Memory B cell (primary cell): ENCODE measurements at regions not wholly inside any gene's neighbourhood (a gene's known extent, or its start where the extent isn't known, plus 50 kb on each side); places are given as distances from the start of the nearest gene placed in this dataset.
"Not testable (repeated sequence)": the region's sequence is repeated elsewhere in the genome, so short reads cannot be mapped to it uniquely, and the experiment has no call there.

Source experiments
- ATAC-seq: fragments of 150-1000 bp; cut with Tn5 transposase; 2 replicates; pipeline ENCODE4 v1.10.0; 2021; ENCODE audit warnings: low read depth, mild to moderate bottlenecking, moderate library complexity
- DNase-seq, 2 donors: peaks; one replicate each; pipeline ENCODE4 v3.0.0; 2022; ENCODE audit warnings: low spot score in 2 of 2
- H3K27ac Mint-ChIP-seq: one replicate; pipeline ENCODE4 v1.8.0; 2022; ENCODE audit warnings: mild to moderate bottlenecking, moderate library complexity, mixed read lengths
- H3K27me3 Mint-ChIP-seq: one replicate; pipeline ENCODE4 v1.8.0; 2022; ENCODE audit warnings: mixed read lengths
- H3K36me3 Mint-ChIP-seq: one replicate; pipeline ENCODE4 v1.8.0; 2022; ENCODE audit warnings: mild to moderate bottlenecking, mixed read lengths
- H3K4me1 Mint-ChIP-seq: one replicate; pipeline ENCODE4 v1.8.0; 2022; ENCODE audit warnings: mixed read lengths
- H3K4me3 Mint-ChIP-seq: one replicate; pipeline ENCODE4 v1.8.0; 2022; ENCODE audit warnings: mild to moderate bottlenecking, moderate library complexity, mixed read lengths
- H3K9me3 Mint-ChIP-seq: one replicate; pipeline ENCODE4 v1.8.0; 2022; ENCODE audit warnings: mixed read lengths

DNA sequence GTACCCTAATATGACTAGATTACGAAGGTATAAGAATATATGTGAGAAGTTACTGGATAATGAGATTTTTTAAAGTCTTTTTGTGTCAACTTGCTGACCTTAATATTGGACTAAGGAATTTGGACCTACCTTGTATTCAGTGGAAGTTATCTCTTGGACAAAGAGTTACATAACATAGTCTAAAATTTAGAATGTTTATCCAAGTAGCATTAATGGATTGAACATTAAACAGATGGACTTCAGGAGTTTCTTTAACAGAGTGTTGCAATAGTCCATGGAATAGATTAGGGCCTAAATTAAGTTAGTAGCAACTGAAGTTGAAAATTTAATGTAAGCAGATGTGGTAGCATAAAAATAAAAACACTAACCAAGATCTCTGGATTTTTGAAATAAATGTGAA is 266.4 kb downstream of the PYDC2 start:
- no peaks in the 10 kb centered on the region for H3K9me3 Mint-ChIP-seq

DNA sequence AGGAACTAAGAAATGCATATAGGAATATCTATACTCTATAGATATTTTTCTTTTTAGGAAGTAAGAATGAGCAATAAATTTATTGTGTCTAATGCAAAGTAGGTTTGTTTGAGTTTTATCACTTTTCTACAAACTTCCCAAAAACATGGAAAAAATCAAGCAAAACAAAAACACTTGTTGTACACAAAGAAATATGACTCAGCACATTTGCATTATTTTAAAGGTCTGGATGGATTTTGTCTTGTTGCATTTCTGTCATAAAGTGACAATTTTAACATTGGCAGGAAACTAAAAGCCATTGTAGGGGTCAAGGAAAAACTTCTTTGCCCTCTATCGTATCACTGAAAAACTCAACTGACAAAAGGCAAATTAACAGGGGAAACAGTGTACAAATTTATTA is 267.2 kb downstream of the PYDC2 start:
- no peak for DNase-seq
- Mint-ChIP-seq H3K27ac (no peak overlapping the region), H3K27me3 (no peaks in the 10 kb centered on the region)

More for the DNA sequence above, 266.4 kb downstream of the PYDC2 start:
- ATAC-seq (no peak), DNase-seq (no peak)
- no peaks in the 10 kb centered on the region for H3K36me3 Mint-ChIP-seq
- no peak overlapping the region for H3K4me3 Mint-ChIP-seq
- H3K27me3 Mint-ChIP-seq = no peaks in the 10 kb centered on the region
- H3K27ac Mint-ChIP-seq = no peak overlapping the region
- H3K4me1 Mint-ChIP-seq = no peaks in the 10 kb centered on the region

DNA sequence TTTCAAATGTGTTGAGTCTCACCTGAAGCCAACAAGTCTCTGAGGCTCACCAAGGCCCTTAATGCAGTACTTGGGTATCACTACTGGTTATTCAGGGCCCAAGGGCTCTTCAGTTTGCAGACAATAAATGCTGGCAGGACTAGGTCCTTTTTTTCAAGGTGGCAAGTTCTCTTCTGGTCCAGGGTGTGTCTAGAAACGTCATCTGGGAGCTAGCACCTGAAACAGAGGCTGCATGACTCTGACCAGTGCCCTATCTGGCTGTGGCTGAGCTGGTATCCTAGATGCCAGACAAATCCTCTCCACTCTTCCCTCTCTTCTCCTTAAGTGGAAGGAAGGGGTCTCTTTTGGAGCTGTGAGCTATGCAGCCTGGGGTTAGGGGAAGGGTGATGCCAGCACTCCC is 276.8 kb downstream of the PYDC2 start:
- Mint-ChIP-seq H3K36me3 (no peaks in the 10 kb centered on the region), H3K9me3 (peaks cover 3% of the 10 kb centered on the region), H3K4me3 (no peak overlapping the region), H3K27ac (no peak overlapping the region), H3K27me3 (no peaks in the 10 kb centered on the region), H3K4me1 (no peaks in the 10 kb centered on the region)
- DNase-seq (no peak), ATAC-seq (no peak)

More for the DNA sequence above, 267.2 kb downstream of the PYDC2 start:
- H3K4me1 Mint-ChIP-seq = no peaks in the 10 kb centered on the region
- ATAC-seq = no peak
- H3K36me3 Mint-ChIP-seq = no peaks in the 10 kb centered on the region
- H3K4me3 Mint-ChIP-seq = no peak overlapping the region
- no peaks in the 10 kb centered on the region for H3K9me3 Mint-ChIP-seq

DNA sequence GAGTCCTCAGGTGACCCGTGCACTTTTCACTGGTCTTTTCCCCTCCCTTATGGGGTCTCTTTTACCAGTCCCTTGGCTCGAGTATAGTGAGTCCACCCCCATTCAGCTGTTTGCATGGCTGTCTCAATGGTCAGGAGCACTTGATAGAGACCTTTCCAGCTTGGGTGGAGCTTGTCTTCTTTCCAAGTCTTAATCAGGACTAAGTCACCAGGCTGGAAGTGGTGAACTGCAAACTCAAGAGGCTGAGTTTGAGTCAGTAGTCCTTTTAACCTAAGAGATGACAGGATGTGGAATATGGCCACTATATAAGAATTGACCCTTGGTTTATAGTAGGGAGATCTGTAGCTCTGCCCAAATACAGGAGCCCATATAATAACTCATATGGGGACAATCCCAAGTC is 279.7 kb downstream of the PYDC2 start:
- H3K27ac Mint-ChIP-seq = no peak overlapping the region
- H3K4me3 Mint-ChIP-seq = no peak overlapping the region
- peaks cover 2% of the 10 kb centered on the region for H3K27me3 Mint-ChIP-seq
- DNase-seq (no peak), ATAC-seq (no peak)
- H3K4me1 Mint-ChIP-seq = no peaks in the 10 kb centered on the region
- H3K36me3 Mint-ChIP-seq = no peaks in the 10 kb centered on the region
- peaks cover 3% of the 10 kb centered on the region for H3K9me3 Mint-ChIP-seq

DNA sequence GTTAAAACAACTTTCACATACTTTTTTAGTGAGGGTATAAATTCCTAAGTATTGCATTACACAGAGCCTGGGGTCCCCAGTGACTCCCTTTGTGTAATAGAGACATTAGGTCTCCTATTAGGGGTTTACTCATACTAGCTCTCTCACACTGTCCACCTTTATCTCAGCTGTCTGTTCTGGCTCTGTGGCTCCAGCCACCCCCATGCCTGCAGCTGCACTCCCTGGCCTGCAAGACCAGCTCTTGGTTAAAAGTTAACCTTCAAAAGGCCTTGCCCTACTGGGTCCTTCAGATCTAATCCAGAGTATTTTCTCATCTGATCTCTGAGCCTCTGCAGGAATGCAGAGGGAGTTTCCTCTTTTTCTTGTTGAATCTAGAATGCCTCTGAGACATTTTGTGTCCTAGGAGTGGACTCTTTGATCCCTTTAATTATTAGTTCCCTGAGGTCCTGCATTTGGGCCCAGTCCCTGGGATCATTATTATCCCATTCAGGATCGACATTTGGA is 280.9 kb downstream of the PYDC2 start:
- H3K27me3 Mint-ChIP-seq, H3K9me3 Mint-ChIP-seq, H3K4me3 Mint-ChIP-seq, H3K4me1 Mint-ChIP-seq, H3K27ac Mint-ChIP-seq, DNase-seq, H3K36me3 Mint-ChIP-seq, ATAC-seq: not testable (repeated sequence)

DNA sequence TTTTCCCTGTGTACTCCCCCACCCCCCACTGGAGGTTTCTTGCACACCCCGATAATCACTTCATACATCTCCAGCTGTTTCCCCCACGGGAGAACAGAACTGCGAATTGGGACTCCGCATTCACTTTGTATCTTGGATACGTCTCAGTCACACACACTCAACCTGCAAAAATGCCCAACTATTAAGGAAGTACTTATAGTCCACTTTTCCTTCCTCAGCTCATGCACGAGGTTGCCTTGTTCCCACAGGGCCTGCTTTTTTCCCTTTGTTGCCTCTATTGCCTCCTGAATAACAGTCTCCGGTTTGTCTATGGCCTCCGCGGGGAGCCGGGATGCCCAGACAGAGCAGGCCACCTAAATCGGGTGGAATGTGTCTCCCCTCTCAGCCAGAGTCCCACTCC is 282.3 kb downstream of the PYDC2 start:
- Mint-ChIP-seq H3K36me3 (no peaks in the 10 kb centered on the region), H3K9me3 (peaks cover 3% of the 10 kb centered on the region), H3K27ac (no peak overlapping the region), H3K4me1 (no peaks in the 10 kb centered on the region), H3K27me3 (peaks cover 2% of the 10 kb centered on the region), H3K4me3 (no peak overlapping the region)
- DNase-seq (no peak), ATAC-seq (no peak)

DNA sequence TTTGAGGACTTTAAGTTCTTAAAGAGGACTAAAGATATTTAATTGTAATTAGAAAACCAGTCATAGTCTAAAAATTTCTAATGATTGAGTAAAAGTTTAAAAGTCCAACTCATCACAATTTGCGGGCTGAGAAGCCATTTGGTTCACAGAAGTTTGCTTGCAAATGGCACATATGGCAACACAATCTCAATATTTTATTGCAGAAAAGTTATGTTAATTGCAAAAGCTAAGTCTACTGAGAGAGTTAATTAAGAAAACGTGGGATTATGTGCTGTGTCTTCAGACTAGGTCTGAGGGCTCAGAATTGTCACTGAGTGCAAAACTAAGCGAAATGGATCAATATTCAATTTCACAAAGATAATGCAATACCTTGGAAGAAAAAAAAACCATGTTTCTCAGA is 289.7 kb downstream of the PYDC2 start:
- ATAC-seq (no peak), DNase-seq (no peak)
- no peaks in the 10 kb centered on the region for H3K4me1 Mint-ChIP-seq
- H3K27ac Mint-ChIP-seq = no peak overlapping the region
- H3K27me3 Mint-ChIP-seq = peaks cover 2% of the 10 kb centered on the region
- H3K4me3 Mint-ChIP-seq = no peak overlapping the region
- no peaks in the 10 kb centered on the region for H3K36me3 Mint-ChIP-seq
- no peaks in the 10 kb centered on the region for H3K9me3 Mint-ChIP-seq

DNA sequence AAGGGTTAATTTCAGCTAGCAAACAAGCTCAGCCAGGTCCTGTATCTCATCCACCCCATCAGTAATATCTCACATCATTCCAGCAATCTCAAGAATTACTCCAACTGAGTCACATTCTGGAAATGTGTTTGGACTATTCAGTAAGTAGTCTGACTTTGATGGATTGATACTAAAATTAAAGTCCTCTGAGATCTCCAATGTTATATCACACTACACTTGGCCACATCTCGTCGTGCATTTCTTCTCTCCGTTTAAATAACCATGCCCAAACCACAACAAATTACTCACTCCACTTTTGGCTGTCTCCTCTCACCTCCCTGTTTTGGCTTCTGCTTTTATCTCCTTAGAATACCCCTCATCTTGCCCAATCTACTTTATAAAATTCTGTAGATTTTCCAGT is 292.2 kb downstream of the PYDC2 start:
- no peak overlapping the region for H3K27ac Mint-ChIP-seq
- H3K36me3 Mint-ChIP-seq = no peaks in the 10 kb centered on the region
- peaks cover 2% of the 10 kb centered on the region for H3K27me3 Mint-ChIP-seq
- no peak overlapping the region for H3K4me3 Mint-ChIP-seq
- ATAC-seq (no peak), DNase-seq (no peak)
- no peaks in the 10 kb centered on the region for H3K4me1 Mint-ChIP-seq
- no peaks in the 10 kb centered on the region for H3K9me3 Mint-ChIP-seq

DNA sequence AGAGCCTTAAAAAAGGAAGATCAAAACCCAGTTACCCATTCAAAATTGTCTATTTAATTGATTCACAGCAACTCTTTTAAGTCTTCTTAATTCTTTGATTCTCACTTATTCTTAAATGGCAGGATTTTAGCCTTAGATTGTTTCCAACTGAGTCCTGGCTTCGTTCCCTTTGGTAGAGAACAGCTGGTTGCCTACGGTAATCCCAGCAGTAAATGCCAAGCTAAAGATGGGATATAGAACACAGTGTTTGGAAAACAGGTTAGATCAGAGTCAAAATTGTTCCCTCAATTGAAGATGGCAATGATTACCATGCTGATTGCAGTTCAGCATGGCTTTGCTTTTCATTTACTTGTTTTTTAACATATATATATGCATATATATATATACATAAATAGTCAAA is 300.9 kb downstream of the PYDC2 start:
- no peaks in the 10 kb centered on the region for H3K4me1 Mint-ChIP-seq
- H3K36me3 Mint-ChIP-seq = no peaks in the 10 kb centered on the region
- no peak overlapping the region for H3K4me3 Mint-ChIP-seq
- H3K27ac Mint-ChIP-seq = no peak overlapping the region
- H3K9me3 Mint-ChIP-seq = no peaks in the 10 kb centered on the region
- H3K27me3 Mint-ChIP-seq = peaks cover 7% of the 10 kb centered on the region
- ATAC-seq (no peak), DNase-seq (no peak)

DNA sequence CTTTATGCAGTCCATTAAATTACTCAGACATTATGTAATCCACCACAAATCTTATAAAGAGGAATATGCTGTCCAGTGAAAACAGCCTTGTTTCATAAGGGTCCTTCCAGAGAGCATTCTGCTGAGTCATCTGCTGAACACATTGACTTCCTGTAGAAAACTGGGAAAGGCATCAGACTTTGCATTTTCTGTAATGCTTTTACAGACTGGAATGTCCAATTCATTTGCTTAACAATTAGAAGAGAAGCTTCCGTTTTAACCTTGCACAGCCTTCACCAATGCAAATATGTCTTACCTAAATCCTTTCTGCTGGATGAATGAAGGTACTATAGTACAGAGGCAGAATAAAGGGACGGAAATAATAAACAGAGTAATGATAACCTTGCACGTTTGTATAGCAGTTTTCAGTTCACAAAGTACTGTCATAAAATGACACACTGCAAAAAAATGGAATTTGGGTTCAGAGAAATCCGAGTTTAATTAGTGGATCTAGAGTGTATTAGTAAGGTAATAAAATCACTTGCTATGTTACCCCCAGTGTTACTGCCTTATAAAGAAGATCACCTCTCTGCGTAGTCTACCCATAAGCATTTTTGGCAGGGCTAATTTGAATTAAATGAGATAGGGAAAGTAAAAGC is 301.5 kb downstream of the PYDC2 start:
- Mint-ChIP-seq H3K4me3 (no peak overlapping the region), H3K36me3 (peaks cover 2% of the 10 kb centered on the region), H3K4me1 (no peaks in the 10 kb centered on the region), H3K27ac (no peak overlapping the region), H3K9me3 (no peaks in the 10 kb centered on the region), H3K27me3 (peaks cover 9% of the 10 kb centered on the region)
- DNase-seq (no peak), ATAC-seq (no peak)

DNA sequence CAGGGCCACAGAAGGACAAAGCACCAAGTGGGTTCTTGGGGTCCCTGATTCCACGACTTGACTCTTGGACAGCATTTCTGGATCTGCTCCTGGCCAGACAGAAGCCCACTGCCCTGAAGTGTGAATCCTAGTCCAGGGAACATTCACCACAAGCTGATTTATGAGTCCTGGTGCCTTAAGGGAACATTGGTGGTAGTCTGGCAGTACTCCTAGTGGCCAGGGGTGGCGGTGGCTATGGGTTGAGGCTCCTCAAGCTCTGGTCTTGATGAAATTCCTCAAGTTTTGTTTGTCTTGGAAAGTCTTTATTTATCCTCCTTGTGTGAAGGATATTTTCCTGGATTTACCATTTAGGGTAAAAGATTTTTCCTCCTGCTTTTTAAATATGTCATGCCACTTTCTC is 307.5 kb downstream of the PYDC2 start:
- no peak overlapping the region for H3K27ac Mint-ChIP-seq
- no peaks in the 10 kb centered on the region for H3K4me1 Mint-ChIP-seq
- peaks cover 12% of the 10 kb centered on the region for H3K27me3 Mint-ChIP-seq
- no peak overlapping the region for H3K4me3 Mint-ChIP-seq
- H3K9me3 Mint-ChIP-seq = peaks cover 9% of the 10 kb centered on the region
- H3K36me3 Mint-ChIP-seq = peaks cover 2% of the 10 kb centered on the region
- DNase-seq (no peak), ATAC-seq (no peak)

DNA sequence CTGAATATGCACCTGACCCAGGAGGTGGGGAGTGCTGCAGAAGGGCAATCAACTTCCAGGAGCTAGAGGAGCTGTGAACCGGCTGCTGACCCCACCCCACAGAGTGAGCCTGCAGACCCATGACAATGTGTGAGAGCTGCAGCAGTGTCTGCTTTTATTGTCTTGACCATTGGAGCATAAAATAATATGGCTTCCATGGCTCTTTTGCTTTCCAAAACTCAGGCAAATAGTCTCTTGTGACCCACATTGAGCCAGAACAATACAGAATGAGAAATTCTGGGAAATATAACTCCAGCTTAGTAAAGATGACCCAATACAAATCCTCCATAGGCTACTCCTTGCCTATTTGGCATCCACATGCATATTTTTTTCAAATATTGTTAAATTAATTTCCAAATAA is 309.6 kb downstream of the PYDC2 start:
- no peak for DNase-seq
- no peak overlapping the region for H3K27ac Mint-ChIP-seq
- H3K9me3 Mint-ChIP-seq = peaks cover 9% of the 10 kb centered on the region
- H3K27me3 Mint-ChIP-seq = peaks cover 8% of the 10 kb centered on the region
- no peak overlapping the region for H3K4me3 Mint-ChIP-seq
- H3K4me1 Mint-ChIP-seq = no peaks in the 10 kb centered on the region
- no peak for ATAC-seq
- peaks cover 2% of the 10 kb centered on the region for H3K36me3 Mint-ChIP-seq

DNA sequence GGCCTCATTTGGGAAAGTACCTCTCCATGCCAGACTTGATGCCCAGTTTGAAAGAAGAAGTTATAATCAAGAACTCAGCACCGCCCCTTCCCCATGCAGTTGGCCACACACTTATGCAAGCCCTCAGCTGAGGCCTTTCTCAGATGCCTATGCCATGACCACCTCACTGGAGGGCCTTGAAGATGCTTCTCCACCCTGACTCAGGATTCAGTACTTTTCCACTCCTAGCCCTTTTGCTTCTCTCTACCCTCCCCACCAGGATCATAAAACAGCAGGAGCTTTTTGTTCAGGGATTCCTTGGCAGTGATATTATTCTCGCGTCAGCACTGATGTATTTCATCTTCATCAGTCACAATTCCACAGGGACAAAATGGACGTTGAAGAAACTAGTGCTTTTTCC is 313.5 kb downstream of the PYDC2 start:
- Mint-ChIP-seq H3K36me3 (peaks cover 5% of the 10 kb centered on the region), H3K4me1 (no peaks in the 10 kb centered on the region), H3K27ac (no peak overlapping the region), H3K9me3 (peaks cover 9% of the 10 kb centered on the region), H3K27me3 (peaks cover 3% of the 10 kb centered on the region), H3K4me3 (no peak overlapping the region)
- no peak for ATAC-seq
- DNase-seq = no peak

DNA sequence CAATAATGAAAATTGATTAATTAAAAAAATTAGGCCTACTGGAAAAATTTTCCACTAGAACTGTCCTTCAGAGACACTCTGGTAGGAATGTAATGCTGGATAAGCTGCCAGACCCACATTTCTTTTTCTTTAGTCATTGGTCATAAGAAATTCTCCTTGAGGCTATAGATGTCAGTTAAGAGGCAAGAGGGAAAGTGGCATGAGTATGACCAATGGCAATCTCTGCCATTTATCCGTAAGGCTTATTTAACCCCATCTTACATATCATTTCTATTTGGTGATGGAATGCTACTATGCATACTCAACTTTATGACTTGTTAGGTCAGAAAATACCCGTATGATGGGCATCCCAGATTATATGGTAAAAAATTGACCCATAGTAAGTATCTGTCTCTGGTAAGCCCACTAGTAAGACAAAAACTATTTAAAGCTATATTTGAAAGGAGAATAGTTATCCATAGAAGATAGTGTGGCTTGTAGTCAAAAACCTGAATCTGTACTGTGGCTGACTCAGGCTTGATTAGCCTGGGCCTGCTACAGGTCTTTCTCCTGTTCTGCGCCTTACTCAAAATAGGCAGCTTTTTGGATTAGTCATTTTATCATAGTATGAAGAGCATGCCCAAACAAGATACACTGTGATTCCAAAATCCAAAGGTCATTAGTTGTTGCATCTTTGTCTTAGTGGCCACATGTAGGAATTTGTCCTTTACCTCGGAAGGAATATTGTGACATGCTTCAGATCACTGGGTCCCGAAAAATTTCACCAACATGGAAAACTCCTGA is 314.7 kb downstream of the PYDC2 start:
- peaks cover 9% of the 10 kb centered on the region for H3K9me3 Mint-ChIP-seq
- no peaks in the 10 kb centered on the region for H3K4me1 Mint-ChIP-seq

DNA sequence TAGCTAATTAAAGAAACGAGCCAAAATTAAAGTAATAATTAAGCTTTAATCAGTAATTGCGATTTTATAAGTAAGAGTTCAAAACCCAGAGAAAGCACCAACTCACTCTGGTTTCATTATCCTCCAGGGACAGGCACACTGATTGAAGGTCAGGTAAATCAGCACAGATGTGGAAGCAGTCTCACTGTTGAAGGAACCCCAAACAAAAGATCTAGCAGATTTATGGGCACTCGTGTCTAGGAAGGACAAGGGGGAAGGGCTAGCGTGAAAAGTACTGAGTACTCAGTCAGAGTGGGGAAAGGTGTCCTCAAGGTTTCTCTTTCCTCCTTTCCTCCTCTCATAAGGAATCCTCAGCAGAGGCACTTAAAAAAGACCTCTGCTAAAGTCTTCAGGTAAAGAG is 320.1 kb downstream of the PYDC2 start:
- Mint-ChIP-seq H3K9me3 (peaks cover 9% of the 10 kb centered on the region), H3K4me1 (no peaks in the 10 kb centered on the region), H3K27ac (no peak overlapping the region), H3K4me3 (no peak overlapping the region), H3K36me3 (peaks cover 5% of the 10 kb centered on the region), H3K27me3 (peaks cover 1% of the 10 kb centered on the region)
- ATAC-seq = no peak
- DNase-seq = no peak

More for the DNA sequence above, 314.7 kb downstream of the PYDC2 start:
- no peak for ATAC-seq
- Mint-ChIP-seq H3K36me3 (peaks cover 5% of the 10 kb centered on the region), H3K4me3 (no peak overlapping the region), H3K27ac (no peak overlapping the region), H3K27me3 (peaks cover 1% of the 10 kb centered on the region)
- DNase-seq = no peak
